GM21390 (cell line): ENCODE measurements at regions not wholly inside any gene's neighbourhood (a gene's known extent, or its start where the extent isn't known, plus 50 kb on each side); places are given as distances from the start of the nearest gene placed in this dataset.
"Not testable (repeated sequence)": the region's sequence is repeated elsewhere in the genome, so short reads cannot be mapped to it uniquely, and the experiment has no call there.

ENCODE experiments used
- ATAC-seq: cut with Tn5 transposase; IDR thresholded peaks from one replicate; pipeline ENCODE4 v1.9.1; 2021; ENCODE audit not compliant: unreplicated experiment

GRCh38 chr1:221604390-221604789 lies 137.5 kb downstream of the DUSP10 start:
- ATAC-seq: not testable (repeated sequence)

- no peak for ATAC-seq
Measured at GRCh38 chr1:221604948-221605347, 136.9 kb downstream of the DUSP10 start.

- ATAC-seq: no peak
Measured at GRCh38 chr1:221605569-221605968, 136.3 kb downstream of the DUSP10 start.

GRCh38 chr1:221606256-221606655 lies 135.6 kb downstream of the DUSP10 start:
- ATAC-seq: no peak

- no peak for ATAC-seq
Measured at GRCh38 chr1:221608835-221609320, 133.0 kb downstream of the DUSP10 start.

GRCh38 chr1:221611656-221612046 lies 130.2 kb downstream of the DUSP10 start:
- ATAC-seq: no peak

GRCh38 chr1:221612047-221612777 lies 129.7 kb downstream of the DUSP10 start:
- ATAC-seq: no peak

GRCh38 chr1:221620437-221621384 lies 121.2 kb downstream of the DUSP10 start:
- no peak for ATAC-seq

- no peak for ATAC-seq
Measured at GRCh38 chr1:221621683-221622082, 120.2 kb downstream of the DUSP10 start.

- ATAC-seq: no peak
Measured at GRCh38 chr1:221622389-221622788, 119.5 kb downstream of the DUSP10 start.

- ATAC-seq: no peak
Measured at GRCh38 chr1:221625026-221625425, 116.9 kb downstream of the DUSP10 start.

GRCh38 chr1:221626041-221626440 lies 115.8 kb downstream of the DUSP10 start:
- no peak for ATAC-seq

- no peak for ATAC-seq
Measured at GRCh38 chr1:221630236-221630635, 111.7 kb downstream of the DUSP10 start.

GRCh38 chr1:221631556-221631955 lies 110.3 kb downstream of the DUSP10 start:
- ATAC-seq: no peak

- no peak for ATAC-seq
Measured at GRCh38 chr1:221632072-221632471, 109.8 kb downstream of the DUSP10 start.

- ATAC-seq: no peak
Measured at GRCh38 chr1:221633841-221634409, 108.0 kb downstream of the DUSP10 start.

- ATAC-seq: no peak
Measured at GRCh38 chr1:221634606-221635005, 107.3 kb downstream of the DUSP10 start.

- ATAC-seq: no peak
Measured at GRCh38 chr1:221635305-221635704, 106.6 kb downstream of the DUSP10 start.

GRCh38 chr1:221636096-221636495 lies 105.8 kb downstream of the DUSP10 start:
- no peak for ATAC-seq

- ATAC-seq: no peak
Measured at GRCh38 chr1:221636967-221637366, 104.9 kb downstream of the DUSP10 start.

GRCh38 chr1:221637641-221638041 lies 104.2 kb downstream of the DUSP10 start:
- ATAC-seq: no peak

- no peak for ATAC-seq
Measured at GRCh38 chr1:221638595-221638994, 103.3 kb downstream of the DUSP10 start.
